ENCODE measurements at regions not wholly inside any gene's neighbourhood (a gene's known extent, or its start where the extent isn't known, plus 50 kb on each side); places are given as distances from the start of the nearest gene placed in this dataset.
"Not testable (repeated sequence)": the region's sequence is repeated elsewhere in the genome, so short reads cannot be mapped to it uniquely, and the experiment has no call there.

GRCh38 chr6:11469684-11470083 is 67.9 kb upstream of the TMEM170B start:
- no peak overlapping the region for H3K4me3 ChIP-seq (ENCODE audit: insufficient read depth in 1 of 2, low read depth in 1 of 2, low read length in 2 of 2)
- H3K4me2 ChIP-seq (ENCODE audit: low read length, poor library complexity, severe bottlenecking) = no peak overlapping the region
- no peak overlapping the region for H3K9ac ChIP-seq (ENCODE audit: low read length)
- H3K4ac ChIP-seq (ENCODE audit: low read depth in 1 of 2, low read length in 2 of 2) = no peak overlapping the region
- no peak overlapping the region for H2BK120ac ChIP-seq (ENCODE audit: low read depth, low read length)
- no peaks in the 10 kb centered on the region for H3K4me1 ChIP-seq (ENCODE audit: control insufficient read depth, insufficient read depth, low read depth, low read length)
- H3K79me1 ChIP-seq (replicated peaks; ENCODE audit: low read length, poor library complexity, severe bottlenecking) = no peaks in the 10 kb centered on the region
- no peak overlapping the region for H2BK5ac ChIP-seq (ENCODE audit: low read depth, low read length, poor library complexity, severe bottlenecking)
- H3K27me3 ChIP-seq (ENCODE audit: control insufficient read depth in 1 of 2, insufficient read depth in 1 of 2, low read length in 2 of 2) = no peaks in the 10 kb centered on the region
- no peak overlapping the region for H2AK5ac ChIP-seq (ENCODE audit: low read length, severe bottlenecking)
- no peak overlapping the region for H2BK12ac ChIP-seq (ENCODE audit: low read length in 2 of 2)
- no peak overlapping the region for H3K23ac ChIP-seq (ENCODE audit: low read length in 2 of 2)
- no peak overlapping the region for H4K8ac ChIP-seq (ENCODE audit: low read length)
- no peaks in the 10 kb centered on the region for H3K9me3 ChIP-seq (ENCODE audit: control insufficient read depth, low read length)
- no peak for DNase-seq
- H3K18ac ChIP-seq (ENCODE audit: low read depth in 1 of 2, low read length in 2 of 2) = no peak overlapping the region
- WGBS = 95% methylated on average over 1 of the region's 1 CpG
- H2AFZ ChIP-seq (ENCODE audit: low read depth, low read length) = no peak overlapping the region
- no peak overlapping the region for H2BK15ac ChIP-seq (ENCODE audit: low read depth, poor library complexity, severe bottlenecking)
- H3K36me3 ChIP-seq (ENCODE audit: control insufficient read depth in 1 of 2, insufficient read depth in 2 of 2, low read depth in 1 of 2, low read length in 2 of 2) = no peaks in the 10 kb centered on the region
- H4K91ac ChIP-seq (ENCODE audit: low read length) = no peak overlapping the region
- no peak overlapping the region for H3K14ac ChIP-seq (ENCODE audit: low read length in 2 of 2)
- H3K27ac ChIP-seq (ENCODE audit: low read length, poor library complexity, severe bottlenecking) = no peak overlapping the region

GRCh38 chr6:11468271-11468670 is 69.3 kb upstream of the TMEM170B start:
- H3K9ac ChIP-seq (ENCODE audit: low read length); H3K9me3 ChIP-seq (ENCODE audit: control insufficient read depth, low read length); H3K18ac ChIP-seq (ENCODE audit: low read depth in 1 of 2, low read length in 2 of 2); H2BK120ac ChIP-seq (ENCODE audit: low read depth, low read length); H3K23ac ChIP-seq (ENCODE audit: low read length in 2 of 2); H2AK5ac ChIP-seq (ENCODE audit: low read length, severe bottlenecking); H2BK15ac ChIP-seq (ENCODE audit: low read depth, poor library complexity, severe bottlenecking); H2BK5ac ChIP-seq (ENCODE audit: low read depth, low read length, poor library complexity, severe bottlenecking); H3K79me1 ChIP-seq (replicated peaks; ENCODE audit: low read length, poor library complexity, severe bottlenecking); H3K4me3 ChIP-seq (ENCODE audit: insufficient read depth in 1 of 2, low read depth in 1 of 2, low read length in 2 of 2); H3K14ac ChIP-seq (ENCODE audit: low read length in 2 of 2); H3K27ac ChIP-seq (ENCODE audit: low read length, poor library complexity, severe bottlenecking); H3K36me3 ChIP-seq (ENCODE audit: control insufficient read depth in 1 of 2, insufficient read depth in 2 of 2, low read depth in 1 of 2, low read length in 2 of 2); H3K27me3 ChIP-seq (ENCODE audit: control insufficient read depth in 1 of 2, insufficient read depth in 1 of 2, low read length in 2 of 2); DNase-seq; H2BK12ac ChIP-seq (ENCODE audit: low read length in 2 of 2); H4K91ac ChIP-seq (ENCODE audit: low read length); H4K8ac ChIP-seq (ENCODE audit: low read length); H3K4me2 ChIP-seq (ENCODE audit: low read length, poor library complexity, severe bottlenecking); H2AFZ ChIP-seq (ENCODE audit: low read depth, low read length); H3K4me1 ChIP-seq (ENCODE audit: control insufficient read depth, insufficient read depth, low read depth, low read length); H3K4ac ChIP-seq (ENCODE audit: low read depth in 1 of 2, low read length in 2 of 2): not testable (repeated sequence)
- WGBS = 62% methylated on average over 4 of the region's 4 CpGs

GRCh38 chr6:11467364-11467763 is 70.2 kb upstream of the TMEM170B start:
- no peak overlapping the region for H4K8ac ChIP-seq (ENCODE audit: low read length)
- H3K4ac ChIP-seq (ENCODE audit: low read depth in 1 of 2, low read length in 2 of 2) = no peak overlapping the region
- no peak overlapping the region for H3K14ac ChIP-seq (ENCODE audit: low read length in 2 of 2)
- H3K4me2 ChIP-seq (ENCODE audit: low read length, poor library complexity, severe bottlenecking) = no peak overlapping the region
- DNase-seq = no peak
- H2BK12ac ChIP-seq (ENCODE audit: low read length in 2 of 2) = no peak overlapping the region
- no peak overlapping the region for H3K4me3 ChIP-seq (ENCODE audit: insufficient read depth in 1 of 2, low read depth in 1 of 2, low read length in 2 of 2)
- no peak overlapping the region for H2BK120ac ChIP-seq (ENCODE audit: low read depth, low read length)
- no peaks in the 10 kb centered on the region for H3K4me1 ChIP-seq (ENCODE audit: control insufficient read depth, insufficient read depth, low read depth, low read length)
- no peak overlapping the region for H2BK5ac ChIP-seq (ENCODE audit: low read depth, low read length, poor library complexity, severe bottlenecking)
- H3K9me3 ChIP-seq (ENCODE audit: control insufficient read depth, low read length) = no peaks in the 10 kb centered on the region
- H3K27me3 ChIP-seq (ENCODE audit: control insufficient read depth in 1 of 2, insufficient read depth in 1 of 2, low read length in 2 of 2) = no peaks in the 10 kb centered on the region
- no peak overlapping the region for H4K91ac ChIP-seq (ENCODE audit: low read length)
- H3K79me1 ChIP-seq (replicated peaks; ENCODE audit: low read length, poor library complexity, severe bottlenecking) = no peaks in the 10 kb centered on the region
- H3K23ac ChIP-seq (ENCODE audit: low read length in 2 of 2) = no peak overlapping the region
- no peak overlapping the region for H2BK15ac ChIP-seq (ENCODE audit: low read depth, poor library complexity, severe bottlenecking)
- no peak overlapping the region for H3K18ac ChIP-seq (ENCODE audit: low read depth in 1 of 2, low read length in 2 of 2)
- H3K36me3 ChIP-seq (ENCODE audit: control insufficient read depth in 1 of 2, insufficient read depth in 2 of 2, low read depth in 1 of 2, low read length in 2 of 2) = no peaks in the 10 kb centered on the region
- no peak overlapping the region for H2AK5ac ChIP-seq (ENCODE audit: low read length, severe bottlenecking)
- no peak overlapping the region for H3K27ac ChIP-seq (ENCODE audit: low read length, poor library complexity, severe bottlenecking)
- no peak overlapping the region for H3K9ac ChIP-seq (ENCODE audit: low read length)
- no peak overlapping the region for H2AFZ ChIP-seq (ENCODE audit: low read depth, low read length)

GRCh38 chr6:11463398-11463780 is 74.2 kb upstream of the TMEM170B start:
- no peak overlapping the region for H2AFZ ChIP-seq (ENCODE audit: low read depth, low read length)
- H2BK5ac ChIP-seq (ENCODE audit: low read depth, low read length, poor library complexity, severe bottlenecking) = no peak overlapping the region
- no peak overlapping the region for H3K4ac ChIP-seq (ENCODE audit: low read depth in 1 of 2, low read length in 2 of 2)
- no peak overlapping the region for H4K8ac ChIP-seq (ENCODE audit: low read length)
- H3K9me3 ChIP-seq (ENCODE audit: control insufficient read depth, low read length) = no peaks in the 10 kb centered on the region
- no peak overlapping the region for H3K4me3 ChIP-seq (ENCODE audit: insufficient read depth in 1 of 2, low read depth in 1 of 2, low read length in 2 of 2)
- no peak overlapping the region for H4K91ac ChIP-seq (ENCODE audit: low read length)
- no peak overlapping the region for H2BK120ac ChIP-seq (ENCODE audit: low read depth, low read length)
- no peak for DNase-seq
- no peak overlapping the region for H3K23ac ChIP-seq (ENCODE audit: low read length in 2 of 2)
- no peak overlapping the region for H3K9ac ChIP-seq (ENCODE audit: low read length)
- no peak overlapping the region for H3K14ac ChIP-seq (ENCODE audit: low read length in 2 of 2)
- H2BK15ac ChIP-seq (ENCODE audit: low read depth, poor library complexity, severe bottlenecking) = no peak overlapping the region
- no peak overlapping the region for H2AK5ac ChIP-seq (ENCODE audit: low read length, severe bottlenecking)
- no peak overlapping the region for H3K18ac ChIP-seq (ENCODE audit: low read depth in 1 of 2, low read length in 2 of 2)
- H3K79me1 ChIP-seq (replicated peaks; ENCODE audit: low read length, poor library complexity, severe bottlenecking) = no peaks in the 10 kb centered on the region
- peaks cover 1% of the 10 kb centered on the region for H3K4me1 ChIP-seq (ENCODE audit: control insufficient read depth, insufficient read depth, low read depth, low read length)
- no peak overlapping the region for H2BK12ac ChIP-seq (ENCODE audit: low read length in 2 of 2)
- H3K36me3 ChIP-seq (ENCODE audit: control insufficient read depth in 1 of 2, insufficient read depth in 2 of 2, low read depth in 1 of 2, low read length in 2 of 2) = no peaks in the 10 kb centered on the region
- no peak overlapping the region for H3K27ac ChIP-seq (ENCODE audit: low read length, poor library complexity, severe bottlenecking)
- H3K4me2 ChIP-seq (ENCODE audit: low read length, poor library complexity, severe bottlenecking) = no peak overlapping the region
- WGBS = 80% methylated on average over 1 of the region's 4 CpGs
- no peaks in the 10 kb centered on the region for H3K27me3 ChIP-seq (ENCODE audit: control insufficient read depth in 1 of 2, insufficient read depth in 1 of 2, low read length in 2 of 2)
